Osteocyte (in vitro differentiated cells): ENCODE measurements at regions not wholly inside any gene's neighbourhood (a gene's known extent, or its start where the extent isn't known, plus 50 kb on each side); places are given as distances from the start of the nearest gene placed in this dataset.

Experiments
- DNase-seq: peaks from one replicate; pipeline ENCODE4 v3.0.0; 2021; ENCODE audit warnings: mixed read lengths; ENCODE audit not compliant: unreplicated experiment; ENCODE audit errors: extremely low spot score
- H3K27ac Mint-ChIP-seq: one replicate; pipeline ENCODE4 v1.8.0; 2021; ENCODE audit warnings: mild to moderate bottlenecking, mixed read lengths; ENCODE audit not compliant: unreplicated experiment
- H3K27me3 Mint-ChIP-seq: one replicate; pipeline ENCODE4 v1.8.0; 2021; ENCODE audit warnings: mixed read lengths; ENCODE audit not compliant: unreplicated experiment
- H3K36me3 Mint-ChIP-seq: one replicate; pipeline ENCODE4 v1.8.0; 2021; ENCODE audit warnings: mixed read lengths; ENCODE audit not compliant: unreplicated experiment
- H3K4me1 Mint-ChIP-seq: one replicate; pipeline ENCODE4 v1.8.0; 2021; ENCODE audit warnings: mixed read lengths; ENCODE audit not compliant: unreplicated experiment
- H3K4me3 Mint-ChIP-seq: one replicate; pipeline ENCODE4 v1.8.0; 2021; ENCODE audit warnings: mild to moderate bottlenecking, moderate library complexity, mixed read lengths; ENCODE audit not compliant: unreplicated experiment
- H3K9me3 Mint-ChIP-seq: one replicate; pipeline ENCODE4 v1.8.0; 2021; ENCODE audit warnings: mixed read lengths; ENCODE audit not compliant: unreplicated experiment
- CTCF ChIP-seq: fragments of 200-600 bp; sonication (generic); IDR thresholded peaks from 2 replicates; pipeline ENCODE4 v1.5.0; 2021; ENCODE audit warnings: antibody characterized with exemption, mild to moderate bottlenecking, moderate library complexity

- Mint-ChIP-seq H3K9me3 (no peaks in the 10 kb centered on the region), H3K4me3 (no peak overlapping the region), H3K36me3 (no peaks in the 10 kb centered on the region), H3K27ac (no peak overlapping the region), H3K27me3 (no peaks in the 10 kb centered on the region), H3K4me1 (peaks cover 4% of the 10 kb centered on the region)
- DNase-seq: no peak
- TF ChIP-seq CTCF: no peak
These were observed 427.4 kb downstream of the NDFIP2 start for GRCh38 chr13:79908381-79908780.

GRCh38 chr13:79907527-79907926, 426.6 kb downstream of the NDFIP2 start:
- Mint-ChIP-seq H3K9me3 (no peaks in the 10 kb centered on the region), H3K4me3 (no peak overlapping the region), H3K4me1 (peaks cover 4% of the 10 kb centered on the region), H3K36me3 (no peaks in the 10 kb centered on the region), H3K27ac (no peak overlapping the region), H3K27me3 (no peaks in the 10 kb centered on the region)
- no peak for TF ChIP-seq CTCF
- no peak for DNase-seq

- H3K27ac Mint-ChIP-seq: no peak overlapping the region
- H3K9me3 Mint-ChIP-seq: no peaks in the 10 kb centered on the region
- H3K4me1 Mint-ChIP-seq: peaks cover 4% of the 10 kb centered on the region
- no peaks in the 10 kb centered on the region for H3K27me3 Mint-ChIP-seq
- no peaks in the 10 kb centered on the region for H3K36me3 Mint-ChIP-seq
- no peak for TF ChIP-seq CTCF
- DNase-seq: no peak
- H3K4me3 Mint-ChIP-seq: no peak overlapping the region
These were observed 425.4 kb downstream of the NDFIP2 start for GRCh38 chr13:79906345-79906744.

GRCh38 chr13:79905018-79905417, 424.1 kb downstream of the NDFIP2 start:
- H3K27me3 Mint-ChIP-seq: no peaks in the 10 kb centered on the region
- no peak overlapping the region for H3K4me3 Mint-ChIP-seq
- no peaks in the 10 kb centered on the region for H3K4me1 Mint-ChIP-seq

DNA sequence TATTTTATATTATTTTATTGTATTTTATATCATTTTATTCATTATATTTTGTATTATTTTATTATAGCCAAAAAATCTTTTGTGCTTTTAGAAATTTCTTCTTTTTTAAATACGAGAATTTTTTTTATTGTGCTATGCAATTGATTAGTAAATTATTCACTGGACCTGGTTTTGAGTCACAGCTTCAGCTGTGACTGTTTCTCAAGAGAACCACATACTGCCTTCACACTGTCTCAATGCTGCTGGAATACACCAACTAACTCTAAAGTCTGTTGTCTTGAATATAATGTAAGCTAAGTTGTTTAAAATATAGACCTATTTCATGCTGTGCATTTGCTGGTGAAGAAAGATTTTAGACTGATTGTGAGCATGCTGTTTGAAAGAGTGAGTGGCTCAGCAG, 423.6 kb downstream of the NDFIP2 start:
- no peak for TF ChIP-seq CTCF
- Mint-ChIP-seq H3K4me1 (no peaks in the 10 kb centered on the region), H3K27ac (no peak overlapping the region), H3K27me3 (no peaks in the 10 kb centered on the region), H3K9me3 (peaks cover 4% of the 10 kb centered on the region), H3K36me3 (no peaks in the 10 kb centered on the region), H3K4me3 (no peak overlapping the region)
- DNase-seq: no peak

More at GRCh38 chr13:79905018-79905417, 424.1 kb downstream of the NDFIP2 start:
- Mint-ChIP-seq H3K9me3 (peaks cover under 1% of the 10 kb centered on the region), H3K36me3 (no peaks in the 10 kb centered on the region), H3K27ac (no peak overlapping the region)
- no peak for DNase-seq
- no peak for TF ChIP-seq CTCF
